ENCODE measurements at regions not wholly inside any gene's neighbourhood (a gene's known extent, or its start where the extent isn't known, plus 50 kb on each side); places are given as distances from the start of the nearest gene placed in this dataset.
"Not testable (repeated sequence)": the region's sequence is repeated elsewhere in the genome, so short reads cannot be mapped to it uniquely, and the experiment has no call there.

DNA sequence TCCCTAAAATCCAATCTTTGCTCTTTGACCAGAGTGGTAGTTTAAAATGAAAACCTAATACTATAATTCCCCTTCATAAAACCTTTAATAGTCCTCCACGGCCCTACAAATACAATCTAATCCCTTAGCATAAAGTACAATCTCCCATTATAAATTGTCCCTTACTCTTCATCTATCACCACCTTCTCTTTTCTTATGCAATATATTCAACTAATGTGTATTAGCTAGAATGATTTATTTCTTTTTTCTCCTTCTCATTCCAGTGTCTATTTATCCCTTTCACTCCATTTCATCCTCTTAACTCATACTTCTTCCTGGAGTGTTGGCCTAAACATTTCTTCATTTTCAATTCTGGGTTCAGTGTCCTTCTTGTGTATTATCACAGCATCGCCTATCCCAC lies 872.1 kb upstream of the PCDH20 start:
- no peak for DNase-seq

DNA sequence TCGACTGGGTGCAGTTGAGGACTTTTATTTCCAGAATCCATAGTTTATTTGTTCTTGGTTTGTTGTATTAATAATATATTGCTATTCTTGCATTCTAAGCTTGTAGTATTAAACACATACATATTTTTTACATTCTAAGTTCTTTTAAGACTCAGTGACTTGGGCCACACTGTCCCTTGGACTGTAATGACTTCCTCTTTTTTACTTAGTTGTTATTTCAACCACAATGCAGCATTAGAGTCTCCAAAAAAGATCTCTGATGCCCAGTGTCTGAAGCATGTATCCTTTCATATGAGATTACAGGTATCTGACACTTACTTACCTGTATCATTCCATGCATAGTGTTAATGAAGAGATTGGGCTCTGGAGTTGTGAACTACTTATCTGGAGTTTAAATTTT lies 864.9 kb upstream of the PCDH20 start:
- no peak for DNase-seq

DNA sequence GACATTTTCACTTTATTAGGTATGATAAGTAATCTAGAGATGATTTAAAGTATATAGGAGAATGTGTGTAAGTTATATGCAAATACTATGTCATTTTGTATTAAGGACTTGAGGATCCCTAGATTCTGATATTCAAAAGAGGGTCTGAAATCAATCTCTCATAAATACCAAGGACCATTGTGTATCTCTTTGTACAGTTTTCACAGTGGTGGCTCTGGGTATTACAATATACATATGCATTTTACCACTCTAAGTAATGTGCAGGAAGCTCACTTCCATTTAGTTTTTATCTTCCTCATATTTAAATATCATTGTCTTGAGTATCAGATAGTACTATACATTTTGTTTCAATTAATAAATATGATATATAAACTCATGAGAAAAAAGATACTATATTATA lies 862.6 kb upstream of the PCDH20 start:
- no peak for DNase-seq

DNA sequence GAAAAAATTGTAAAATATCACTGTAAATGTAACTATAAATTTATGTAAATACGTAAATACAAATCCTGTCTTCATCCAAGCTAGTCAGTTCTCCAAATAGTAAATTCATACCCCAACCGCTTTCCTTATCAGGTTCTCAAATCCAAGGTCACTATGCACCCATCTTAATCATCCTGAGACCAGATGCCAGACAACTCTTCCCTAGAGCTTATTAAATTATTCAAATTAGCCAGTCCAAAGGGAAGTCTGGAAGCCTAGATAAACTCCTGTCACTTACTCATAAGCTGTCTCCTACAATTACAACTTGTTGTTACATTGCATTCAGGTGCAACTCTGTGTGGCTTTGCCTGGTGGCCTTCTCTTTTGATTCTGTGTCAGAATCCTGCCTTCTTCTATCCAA lies 836.1 kb upstream of the PCDH20 start:
- no peak for DNase-seq

DNA sequence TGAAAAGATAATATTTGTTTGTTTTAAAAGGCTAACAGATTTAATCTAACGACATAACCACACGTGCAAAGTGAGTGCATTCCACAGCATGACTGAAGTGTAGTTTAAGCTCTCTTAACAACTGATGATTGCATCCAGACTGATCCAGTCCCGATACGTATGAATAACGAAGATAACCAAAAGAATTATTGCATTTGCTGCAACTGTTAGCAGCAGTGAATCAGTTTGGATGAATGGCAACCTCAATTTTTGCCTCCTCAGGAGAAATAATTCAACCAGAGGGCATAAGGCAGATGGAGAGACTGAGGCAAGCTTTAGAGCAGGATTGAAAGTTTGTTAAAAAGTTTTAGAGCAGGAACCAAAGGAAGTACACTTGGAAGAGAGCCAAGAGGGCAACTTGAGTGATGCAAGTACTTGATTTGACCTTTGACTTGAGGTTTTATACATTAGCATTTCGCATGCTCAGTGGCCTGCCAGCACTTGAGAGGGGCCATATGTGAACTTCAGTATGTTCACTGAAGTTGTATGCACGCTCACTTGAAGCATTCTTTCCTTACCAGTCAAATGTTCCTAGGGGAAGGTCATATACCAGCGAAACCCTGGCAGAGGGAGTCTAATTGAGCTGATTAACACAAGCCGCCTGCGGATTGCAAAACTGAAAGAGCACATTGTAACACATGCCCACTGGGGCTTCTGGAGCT lies 835.0 kb upstream of the PCDH20 start:
- no peak for DNase-seq

DNA sequence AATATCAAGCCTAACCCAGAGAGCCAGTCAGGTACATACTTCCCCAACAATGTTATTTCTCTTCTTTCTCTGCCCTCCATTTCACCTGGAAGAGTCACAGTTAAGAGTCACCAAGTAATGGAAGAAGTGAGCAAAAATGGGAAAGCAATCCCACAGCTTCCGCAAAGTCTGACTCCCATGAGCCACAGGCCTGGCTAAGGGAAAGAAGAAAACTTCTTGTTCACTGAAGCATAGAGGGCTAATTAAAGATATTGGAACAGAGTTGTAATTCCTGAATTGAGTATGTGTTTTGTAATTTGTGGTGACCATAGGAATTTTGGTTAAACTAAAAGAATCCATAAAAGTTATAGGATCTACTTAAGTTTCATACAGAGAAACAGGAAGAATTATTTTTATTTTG lies 830.9 kb upstream of the PCDH20 start:
- no peak for DNase-seq

DNA sequence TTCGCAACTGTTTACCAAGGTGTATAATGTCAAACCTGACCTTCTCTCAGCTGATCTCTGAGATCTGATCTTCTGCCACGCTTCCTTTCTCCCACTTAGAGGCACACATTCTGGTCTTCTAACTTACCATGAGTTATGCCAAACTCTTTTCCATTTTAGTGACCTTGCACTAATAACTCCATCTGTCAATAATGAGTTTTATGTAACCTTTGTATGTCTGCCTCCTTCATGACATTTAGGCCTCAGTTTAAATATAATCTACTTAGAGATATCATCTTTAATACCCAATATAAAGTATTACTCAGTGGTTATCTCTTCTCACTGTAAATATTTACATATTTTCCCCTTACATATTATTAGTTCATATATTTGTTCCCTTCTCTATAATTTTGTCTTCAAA lies 827.5 kb upstream of the PCDH20 start:
- DNase-seq: no peak

DNA sequence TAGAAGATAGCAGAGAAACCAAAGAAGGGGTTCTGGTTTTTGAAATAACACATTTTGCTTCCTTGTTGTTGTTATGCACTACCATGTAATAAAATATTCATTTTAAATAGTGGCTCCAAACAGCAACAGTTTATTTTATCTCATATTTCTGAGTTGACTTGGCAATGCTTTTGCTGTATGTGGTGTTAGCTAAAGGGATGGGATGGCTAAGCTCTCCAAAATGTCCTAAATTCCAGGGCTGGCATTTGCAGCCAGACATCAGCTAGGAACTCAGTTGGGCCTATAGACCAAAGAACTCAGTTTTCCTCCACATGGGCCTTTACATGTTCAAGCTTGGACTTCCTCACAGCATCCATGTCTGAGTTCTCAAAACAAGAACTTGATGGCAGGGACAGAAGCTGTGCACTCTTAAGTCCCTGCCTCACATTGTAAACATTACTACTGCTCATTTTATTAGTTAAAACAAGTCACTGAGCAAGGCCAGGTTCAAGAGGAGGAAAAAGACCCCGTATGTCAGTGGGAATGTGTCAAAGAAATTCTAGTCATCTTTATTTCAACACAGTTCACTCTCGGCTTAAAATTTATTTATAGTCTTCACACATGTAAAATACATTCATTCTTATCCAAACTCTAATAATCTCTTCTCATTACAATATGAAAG lies 819.3 kb upstream of the PCDH20 start:
- no peak for DNase-seq

DNA sequence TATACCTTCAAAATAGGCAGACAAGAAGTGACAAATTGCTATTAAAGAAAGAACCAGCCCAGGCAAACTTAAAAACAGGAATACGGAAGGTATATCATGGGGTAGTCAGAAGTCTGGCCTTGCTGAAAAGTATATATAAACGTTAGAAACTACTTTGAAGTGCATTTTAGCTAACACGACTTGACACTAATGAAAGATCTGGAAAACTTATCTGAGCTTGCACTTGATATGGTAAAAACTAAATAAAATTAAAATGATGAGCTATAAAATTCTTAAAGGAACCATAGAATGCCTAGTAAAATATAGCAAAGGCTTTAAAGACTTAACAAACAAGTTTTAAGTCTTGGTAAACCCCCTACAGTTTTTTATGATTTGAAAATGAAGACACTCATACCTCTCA lies 795.3 kb upstream of the PCDH20 start:
- no peak for DNase-seq

DNA sequence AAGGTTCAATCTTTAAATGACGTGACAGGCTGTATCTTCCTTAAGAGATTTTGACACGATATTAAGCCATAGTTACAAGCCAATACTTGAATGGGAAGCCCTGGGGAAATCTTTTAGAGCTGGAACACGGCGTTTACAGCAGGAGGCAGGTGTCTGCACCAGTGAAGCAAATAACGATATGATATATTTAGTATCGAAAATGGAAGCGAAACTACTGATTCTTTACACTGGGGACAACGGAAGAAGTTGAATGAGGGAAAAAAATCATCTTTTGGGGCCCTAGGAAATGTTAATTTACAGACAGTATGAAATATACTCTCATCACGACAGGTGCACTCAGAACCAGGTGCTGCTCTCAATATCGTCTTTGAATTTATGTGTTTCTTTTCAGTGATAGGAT lies 793.9 kb upstream of the PCDH20 start:
- no peak for DNase-seq

DNA sequence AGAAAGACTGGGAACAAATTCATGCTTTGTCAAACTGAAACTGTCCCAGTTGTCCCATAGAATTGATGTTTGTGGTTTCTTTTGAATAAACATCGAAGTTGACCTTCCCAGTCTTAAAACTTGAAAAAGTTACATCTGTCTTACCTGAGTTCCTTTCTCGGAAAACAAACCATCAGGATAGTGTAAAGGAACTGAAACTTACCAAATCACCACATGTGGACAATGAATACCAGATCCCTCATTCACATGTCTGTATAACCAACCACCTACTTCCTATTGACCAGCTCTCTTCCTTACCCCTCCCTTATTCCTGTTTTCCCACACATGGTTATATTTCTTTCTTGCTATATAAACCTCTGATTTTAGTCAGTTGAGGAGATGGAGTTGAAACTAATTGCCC lies 791.7 kb upstream of the PCDH20 start:
- no peak for DNase-seq

DNA sequence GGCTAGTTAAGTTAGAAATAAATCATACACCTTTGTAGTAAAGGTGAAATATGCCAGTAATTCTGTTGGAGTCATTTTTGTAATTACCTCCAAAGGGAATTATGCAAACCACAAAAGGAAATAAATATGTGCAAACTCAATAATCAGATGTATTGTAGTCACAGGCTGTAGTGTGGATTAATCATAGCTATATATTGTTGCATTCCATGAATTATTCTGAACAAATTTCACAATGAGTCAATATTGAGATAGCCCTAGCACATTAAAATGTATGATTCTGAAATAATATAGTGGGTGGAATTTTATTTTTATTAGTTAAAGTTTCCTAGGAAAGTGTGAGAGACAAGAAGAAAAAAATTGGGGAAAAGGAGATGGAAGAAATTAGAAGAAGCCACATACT lies 790.5 kb upstream of the PCDH20 start:
- no peak for DNase-seq

DNA sequence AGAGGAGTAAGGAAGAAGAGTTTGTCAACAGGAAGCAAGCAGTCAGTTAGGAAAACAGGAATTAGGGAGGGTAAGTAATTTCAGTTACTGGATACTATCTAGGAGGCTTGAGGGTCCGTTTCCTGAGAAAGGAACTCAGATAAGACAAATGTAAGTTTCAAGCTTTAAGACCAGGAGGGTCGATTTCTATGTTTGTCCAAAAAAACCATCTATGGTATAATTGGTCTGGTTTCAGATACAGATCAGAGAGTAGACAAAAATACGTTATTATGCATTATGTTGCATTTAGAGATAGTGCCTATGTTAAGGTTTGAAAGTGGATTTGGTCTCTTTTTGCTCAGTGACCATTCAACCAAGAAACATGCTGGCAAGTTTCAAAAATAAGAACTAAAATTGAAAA lies 789.6 kb upstream of the PCDH20 start:
- DNase-seq: no peak

DNA sequence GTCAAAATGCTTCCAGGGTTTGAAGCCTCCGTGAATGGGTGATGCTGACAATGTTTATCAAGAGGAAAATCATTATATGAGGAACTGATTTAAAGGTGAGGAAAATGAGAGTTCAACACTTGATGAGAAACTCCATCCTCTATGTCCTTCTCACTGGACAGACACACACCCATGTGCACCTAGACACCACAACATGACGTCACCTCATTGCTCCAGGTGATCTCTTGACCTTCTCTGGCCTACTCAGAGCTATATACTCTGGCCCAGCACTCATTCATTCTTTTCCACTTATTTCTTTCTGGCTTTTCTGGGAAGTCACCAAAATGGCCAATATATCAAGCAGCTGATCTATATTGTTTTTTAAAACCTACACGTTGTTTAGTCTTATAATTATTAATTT lies 778.7 kb upstream of the PCDH20 start:
- no peak for DNase-seq

DNA sequence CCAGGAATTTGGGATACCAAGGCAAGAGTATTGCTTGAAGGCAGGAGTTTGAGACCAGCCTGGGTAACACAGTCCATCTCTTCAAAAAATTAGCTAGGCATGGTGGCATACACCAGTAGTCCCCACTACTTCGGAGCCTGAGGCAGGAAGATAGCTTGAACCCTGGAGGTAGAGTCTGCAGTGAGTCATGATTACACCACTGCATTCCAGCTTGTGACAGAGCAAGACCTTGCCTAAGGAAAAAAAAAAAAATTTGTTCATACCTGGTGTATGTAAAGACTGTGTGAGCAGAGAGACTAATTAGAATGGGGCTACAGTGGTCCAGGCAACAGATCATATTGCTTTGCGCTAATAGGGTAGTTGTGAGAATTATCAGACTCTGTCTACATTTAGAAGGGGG lies 778.3 kb upstream of the PCDH20 start:
- DNase-seq: peak; percentile 69

DNA sequence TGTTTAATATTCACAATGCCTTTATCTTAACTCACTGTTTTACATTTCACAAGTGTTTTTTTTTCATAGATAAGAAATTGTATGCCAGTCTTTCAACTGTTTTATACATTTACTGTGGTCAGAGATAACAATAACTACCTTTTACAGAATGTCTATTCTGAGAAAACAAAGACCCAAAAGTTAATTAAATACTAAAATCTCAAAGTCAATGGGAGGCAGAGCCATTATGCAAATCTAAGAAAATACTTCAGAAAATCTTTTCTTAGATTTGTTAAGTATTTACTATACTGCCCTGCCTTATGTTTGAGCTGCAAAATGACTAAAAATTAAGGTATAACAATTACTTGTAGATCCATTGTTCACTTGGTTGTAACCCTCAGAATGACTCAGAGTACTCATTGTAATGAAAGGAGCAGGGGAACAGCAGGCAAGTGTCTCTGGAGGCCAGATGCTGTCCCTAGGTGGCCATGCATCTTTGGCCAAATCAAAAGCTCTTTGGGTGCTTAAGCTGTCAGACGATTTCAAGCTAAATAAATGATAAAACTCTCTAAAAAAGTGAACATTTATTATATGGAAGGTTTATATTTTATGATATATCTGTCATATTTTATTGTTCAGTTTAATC lies 770.1 kb upstream of the PCDH20 start:
- DNase-seq: no peak

DNA sequence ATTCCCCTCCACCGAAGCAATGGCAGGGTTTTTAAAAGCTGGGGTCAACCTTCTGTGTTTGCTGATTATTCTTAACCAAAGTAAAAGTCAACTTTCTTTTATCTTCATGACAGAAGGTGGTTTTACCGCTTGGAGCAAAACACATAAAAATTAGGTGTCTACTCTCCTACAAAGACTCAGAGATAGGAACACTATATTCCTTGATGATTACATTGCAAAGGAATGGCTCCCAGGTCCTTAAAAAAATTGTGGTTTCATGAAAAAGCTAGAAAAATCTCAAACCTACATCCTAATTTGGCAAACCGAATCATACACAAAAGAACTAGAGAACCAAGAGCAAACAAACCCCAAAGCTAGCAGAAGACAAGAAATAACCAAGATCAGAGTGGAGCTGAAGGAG lies 760.4 kb upstream of the PCDH20 start:
- no peak for DNase-seq

DNA sequence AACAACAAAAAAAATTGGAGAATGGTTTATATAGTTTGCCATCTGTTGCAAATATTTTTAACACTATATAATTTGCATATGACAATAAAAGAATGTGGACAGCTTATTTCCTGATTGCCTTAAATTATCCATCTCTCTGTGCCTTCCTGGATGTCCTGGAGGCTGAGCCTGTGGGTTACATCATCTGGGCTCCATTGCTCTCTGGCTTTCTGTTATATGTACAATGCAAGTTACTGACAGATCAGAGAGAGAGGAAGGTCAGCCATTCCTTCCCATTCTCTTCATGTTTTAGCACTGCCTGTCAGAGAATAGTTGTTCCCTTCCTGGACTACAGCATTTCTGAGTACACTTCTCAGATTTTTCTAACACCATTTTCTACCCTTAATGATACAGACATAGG lies 758.3 kb upstream of the PCDH20 start:
- no peak for DNase-seq

DNA sequence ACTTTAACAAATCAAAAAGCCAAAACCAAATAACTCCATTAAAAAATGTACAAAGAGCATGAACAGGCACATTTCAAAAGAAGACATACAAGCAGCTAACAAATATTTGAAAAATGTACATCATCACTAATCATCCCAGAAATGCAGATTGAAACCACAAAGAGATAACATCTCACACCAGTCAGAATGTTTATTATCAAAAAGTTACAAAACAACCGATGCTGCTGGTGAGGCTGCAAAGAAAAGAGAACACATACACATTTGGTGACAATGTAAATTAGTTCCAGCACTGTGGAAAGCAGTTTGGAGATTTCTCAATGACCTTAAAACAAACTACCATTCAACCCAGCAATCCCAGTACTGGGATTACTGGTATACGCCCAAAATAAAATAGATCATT lies 756.0 kb upstream of the PCDH20 start:
- no peak for DNase-seq

DNA sequence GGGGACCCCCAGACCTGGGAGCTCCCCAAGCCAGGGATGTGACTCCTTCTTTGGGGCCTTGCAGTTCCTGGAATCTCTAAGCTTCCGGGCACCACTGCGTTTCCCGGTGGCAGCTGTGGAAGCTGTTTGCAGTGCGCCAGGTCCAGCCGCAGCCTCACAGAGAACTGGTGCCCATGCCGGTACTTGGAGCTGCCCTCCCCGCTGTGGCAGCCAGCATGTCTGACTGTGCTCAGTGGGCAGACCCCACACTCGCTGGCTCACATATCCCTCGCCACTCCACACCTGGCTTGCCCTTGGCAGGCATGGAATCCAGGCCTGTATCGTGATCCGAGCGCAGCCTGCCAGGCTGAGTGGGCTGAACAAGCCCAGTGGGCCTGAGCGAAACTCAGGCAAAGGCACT lies 753.2 kb upstream of the PCDH20 start:
- DNase-seq: no peak

DNA sequence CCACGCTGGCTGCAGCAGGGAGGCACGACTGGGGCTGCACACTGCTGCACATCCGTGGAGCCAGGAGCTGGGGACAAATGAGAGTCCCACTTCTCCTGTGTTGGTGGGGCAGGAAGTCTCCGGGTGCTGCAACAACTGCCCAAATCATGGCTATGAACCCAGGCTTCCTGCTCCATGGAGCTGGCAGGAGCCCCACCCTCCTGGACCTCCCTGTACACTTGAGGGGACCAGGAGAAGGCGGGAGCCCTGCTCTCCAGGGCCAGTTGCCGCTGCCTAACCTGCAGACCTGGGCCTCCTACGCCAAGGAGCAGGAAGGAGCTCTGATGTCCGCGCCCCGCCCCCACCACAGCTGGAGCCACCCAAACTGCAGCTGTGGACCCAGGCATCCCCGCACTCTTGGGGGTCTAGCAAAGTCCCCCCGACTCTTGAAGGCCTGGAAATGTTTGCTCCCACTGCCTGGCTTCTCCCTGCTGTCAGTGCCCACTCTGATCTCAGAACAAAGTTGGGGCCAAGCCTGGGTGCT lies 752.1 kb upstream of the PCDH20 start:
- DNase-seq: no peak

DNA sequence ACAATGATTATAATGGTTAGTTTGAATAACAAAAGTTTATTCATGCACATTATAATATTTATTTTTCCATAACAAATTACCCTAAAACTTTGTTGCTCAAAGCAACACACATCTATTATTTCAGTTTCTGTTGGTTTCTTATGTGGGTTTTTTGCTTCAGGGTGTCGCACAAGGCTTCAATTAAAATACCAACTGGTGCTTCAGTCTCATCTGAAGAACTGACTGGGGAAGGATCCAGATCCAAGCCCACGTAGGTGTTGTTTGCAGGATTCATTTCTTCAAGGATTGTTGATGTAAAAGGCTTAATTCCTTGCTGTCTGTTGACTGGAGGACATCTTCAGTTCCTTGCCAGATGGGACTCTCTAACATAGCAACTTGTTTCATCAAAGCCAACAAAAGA lies 747.2 kb upstream of the PCDH20 start:
- DNase-seq: no peak

DNA sequence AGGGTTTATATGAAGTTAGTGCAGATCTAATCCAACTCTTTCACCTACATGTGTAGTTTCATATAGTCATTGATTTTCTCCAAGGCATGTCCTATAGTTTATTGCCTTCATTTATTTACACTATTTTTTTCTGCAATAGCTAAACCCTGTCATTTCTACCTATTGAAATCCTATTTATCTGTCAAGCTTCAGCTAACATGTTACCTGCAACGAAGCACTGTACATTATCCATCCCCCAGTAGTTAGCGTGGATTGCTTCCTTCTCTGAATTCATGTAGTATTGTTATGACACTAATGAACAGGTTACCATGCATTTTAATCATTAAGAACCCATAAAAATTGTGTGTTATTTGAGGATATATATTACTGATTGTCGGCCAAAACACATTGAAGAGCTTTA lies 742.9 kb upstream of the PCDH20 start:
- no peak for DNase-seq

DNA sequence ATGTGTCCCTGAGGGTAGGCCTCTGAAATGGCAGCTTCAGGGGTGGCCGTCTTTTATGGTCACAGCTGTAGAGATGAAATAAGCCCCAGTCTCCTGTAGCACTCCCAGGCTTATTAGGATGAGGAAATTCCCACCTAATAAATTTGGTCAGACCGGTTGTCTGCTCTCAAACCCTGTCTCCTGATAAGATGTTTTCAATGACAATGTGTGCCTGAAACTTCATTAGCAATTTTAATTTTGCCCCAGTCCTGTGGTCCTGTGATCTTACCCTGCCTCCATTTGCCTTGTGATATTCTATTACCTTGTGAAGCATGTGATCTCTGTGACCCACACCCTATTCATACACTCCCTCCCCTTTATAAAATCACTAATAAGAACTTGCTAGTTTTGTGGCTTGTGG lies 736.1 kb upstream of the PCDH20 start:
- DNase-seq: not testable (repeated sequence)

DNA sequence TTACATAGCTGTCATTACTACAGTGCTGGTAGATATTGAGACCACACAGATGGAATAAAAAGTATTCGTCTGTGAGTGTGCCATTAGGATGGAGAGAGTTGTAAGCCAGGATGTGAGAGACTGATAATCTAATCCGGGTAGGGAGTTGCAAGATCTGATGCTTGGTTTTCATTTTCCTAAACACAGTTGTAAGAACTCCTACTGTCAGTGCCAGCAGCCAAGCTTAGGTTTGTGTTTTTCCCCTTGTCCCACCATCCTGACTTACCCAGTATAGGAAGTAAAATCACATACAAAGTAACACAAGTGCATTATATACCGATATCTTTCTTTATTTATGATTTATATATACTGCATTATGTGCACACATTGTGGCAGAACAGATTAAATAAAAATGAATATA lies 726.4 kb upstream of the PCDH20 start:
- DNase-seq: no peak
